ENCODE measurements at regions not wholly inside any gene's neighbourhood (a gene's known extent, or its start where the extent isn't known, plus 50 kb on each side); places are given as distances from the start of the nearest gene placed in this dataset.

GRCh38 chrX:142134533-142134932, 70.6 kb downstream of the MAGEC2 start:
- TF ChIP-seq, protein P1, sequence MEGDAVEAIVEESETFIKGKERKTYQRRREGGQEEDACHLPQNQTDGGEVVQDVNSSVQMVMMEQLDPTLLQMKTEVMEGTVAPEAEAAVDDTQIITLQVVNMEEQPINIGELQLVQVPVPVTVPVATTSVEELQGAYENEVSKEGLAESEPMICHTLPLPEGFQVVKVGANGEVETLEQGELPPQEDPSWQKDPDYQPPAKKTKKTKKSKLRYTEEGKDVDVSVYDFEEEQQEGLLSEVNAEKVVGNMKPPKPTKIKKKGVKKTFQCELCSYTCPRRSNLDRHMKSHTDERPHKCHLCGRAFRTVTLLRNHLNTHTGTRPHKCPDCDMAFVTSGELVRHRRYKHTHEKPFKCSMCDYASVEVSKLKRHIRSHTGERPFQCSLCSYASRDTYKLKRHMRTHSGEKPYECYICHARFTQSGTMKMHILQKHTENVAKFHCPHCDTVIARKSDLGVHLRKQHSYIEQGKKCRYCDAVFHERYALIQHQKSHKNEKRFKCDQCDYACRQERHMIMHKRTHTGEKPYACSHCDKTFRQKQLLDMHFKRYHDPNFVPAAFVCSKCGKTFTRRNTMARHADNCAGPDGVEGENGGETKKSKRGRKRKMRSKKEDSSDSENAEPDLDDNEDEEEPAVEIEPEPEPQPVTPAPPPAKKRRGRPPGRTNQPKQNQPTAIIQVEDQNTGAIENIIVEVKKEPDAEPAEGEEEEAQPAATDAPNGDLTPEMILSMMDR (conservative IDR thresholded peaks at IDR 0.05; ENCODE audit: low read length) = no peak
- no peak for TF ChIP-seq EZH2phosphoT487 (IDR thresholded peaks at IDR 0.05; ENCODE audit: borderline replicate concordance, low read depth, low read length)
